ENCODE measurements at regions not wholly inside any gene's neighbourhood (a gene's known extent, or its start where the extent isn't known, plus 50 kb on each side); places are given as distances from the start of the nearest gene placed in this dataset.

DNA sequence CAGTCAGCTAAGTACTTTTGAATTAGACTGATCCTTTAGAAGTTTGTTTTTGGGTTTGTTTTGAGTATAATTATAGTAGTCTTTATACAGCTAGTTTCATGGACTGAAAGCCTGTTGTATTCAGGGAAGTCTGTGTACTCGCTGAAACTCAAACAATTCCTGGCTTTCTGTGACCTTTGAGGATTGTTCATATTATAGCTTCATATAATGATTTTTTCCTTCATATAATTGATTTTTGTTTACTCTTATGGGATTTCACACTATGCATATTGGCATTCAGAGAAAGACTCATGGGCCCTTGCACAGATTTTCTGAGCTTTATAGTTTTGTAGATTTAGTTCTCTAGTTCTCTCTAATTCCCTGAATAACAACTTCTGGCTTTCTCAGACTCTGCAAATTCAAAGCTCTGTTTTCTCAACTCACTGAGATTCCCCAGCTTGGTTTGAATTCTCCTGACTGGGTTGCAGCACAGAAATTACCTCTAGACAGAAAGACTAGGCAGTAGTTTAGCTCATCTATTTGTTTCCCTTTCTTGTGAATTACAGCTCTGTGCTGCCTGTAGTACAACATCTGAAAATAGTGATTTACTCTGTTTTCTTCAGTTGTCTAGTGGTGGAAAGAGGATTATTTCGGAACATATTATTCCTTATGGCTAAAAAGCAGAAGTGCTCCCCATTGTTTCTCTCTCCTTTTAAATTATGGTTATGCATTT, 495.9 kb upstream of the CNTNAP5 start:
- DNase-seq (no peak), FAIRE-seq (no peak)
- Histone ChIP-seq H3K4me3 (ENCODE audit: low read length in 3 of 3) (no peak overlapping the region), H3K36me3 (ENCODE audit: control insufficient read depth in 2 of 3, insufficient read depth in 3 of 3, low read length in 3 of 3) (no peaks in the 10 kb centered on the region), H3K27ac (ENCODE audit: low read depth in 2 of 2, low read length in 2 of 2) (no peak overlapping the region), H3K4me1 (ENCODE audit: control insufficient read depth in 2 of 3, insufficient read depth in 2 of 3, low read depth in 1 of 3, low read length in 3 of 3) (no peaks in the 10 kb centered on the region), H3K9me3 (ENCODE audit: control insufficient read depth in 2 of 3, insufficient read depth in 1 of 3, low read length in 3 of 3) (peaks cover 0 to 2% (median 0%) of the 10 kb centered on the region in 3 donors), H3K9ac (ENCODE audit: low read length in 3 of 3) (no peak overlapping the region), H3K27me3 (ENCODE audit: control insufficient read depth, insufficient read depth, low read length) (no peaks in the 10 kb centered on the region)
- no peak for TF ChIP-seq CTCF (IDR thresholded peaks at IDR 0.05; ENCODE audit: borderline replicate concordance, extremely low read depth, insufficient read depth)
- intact Hi-C loops (cut with DNase I) = no loop called here

- Histone ChIP-seq H3K9ac (ENCODE audit: low read length in 3 of 3) (no peak overlapping the region), H3K4me1 (ENCODE audit: control insufficient read depth in 2 of 3, insufficient read depth in 2 of 3, low read depth in 1 of 3, low read length in 3 of 3) (no peaks in the 10 kb centered on the region), H3K36me3 (ENCODE audit: control insufficient read depth in 2 of 3, insufficient read depth in 3 of 3, low read length in 3 of 3) (no peaks in the 10 kb centered on the region), H3K27ac (ENCODE audit: low read depth in 2 of 2, low read length in 2 of 2) (no peak overlapping the region), H3K27me3 (ENCODE audit: control insufficient read depth, insufficient read depth, low read length) (no peaks in the 10 kb centered on the region), H3K4me3 (ENCODE audit: low read length in 3 of 3) (no peak overlapping the region), H3K9me3 (ENCODE audit: control insufficient read depth in 2 of 3, insufficient read depth in 1 of 3, low read length in 3 of 3) (no peaks in the 10 kb centered on the region)
- FAIRE-seq (no peak), DNase-seq (no peak)
- TF ChIP-seq CTCF (IDR thresholded peaks at IDR 0.05; ENCODE audit: borderline replicate concordance, extremely low read depth, insufficient read depth) = no peak
- intact Hi-C loops (cut with DNase I) = no loop called here
Observed at GRCh38 chr2:123530004-123530403, 495.1 kb upstream of the CNTNAP5 start.

DNA sequence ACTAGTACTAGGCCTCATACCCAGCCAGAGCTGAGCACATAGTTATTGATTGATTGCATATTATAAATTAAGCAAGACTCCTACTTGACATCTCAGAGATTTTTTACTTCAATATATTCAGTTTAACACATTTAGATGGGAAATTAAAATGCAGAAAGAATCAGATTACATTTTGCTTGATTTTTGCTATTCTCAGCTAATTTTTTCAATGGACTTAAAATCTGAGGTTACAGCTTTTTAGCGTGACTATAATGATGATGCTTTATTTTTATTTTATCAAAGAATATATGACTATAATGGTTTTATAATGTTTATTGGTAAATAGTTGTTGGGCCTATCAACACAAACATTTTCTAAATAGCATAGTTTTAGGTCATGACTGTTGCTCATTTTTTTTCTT, 493.0 kb upstream of the CNTNAP5 start:
- Histone ChIP-seq H3K27me3 (ENCODE audit: control insufficient read depth, insufficient read depth, low read length) (no peaks in the 10 kb centered on the region), H3K36me3 (ENCODE audit: control insufficient read depth in 2 of 3, insufficient read depth in 3 of 3, low read length in 3 of 3) (no peaks in the 10 kb centered on the region), H3K27ac (ENCODE audit: low read depth in 2 of 2, low read length in 2 of 2) (no peak overlapping the region), H3K9me3 (ENCODE audit: control insufficient read depth in 2 of 3, insufficient read depth in 1 of 3, low read length in 3 of 3) (peaks cover 0 to 3% (median 0%) of the 10 kb centered on the region in 3 donors), H3K4me3 (ENCODE audit: low read length in 3 of 3) (no peak overlapping the region), H3K4me1 (ENCODE audit: control insufficient read depth in 2 of 3, insufficient read depth in 2 of 3, low read depth in 1 of 3, low read length in 3 of 3) (no peaks in the 10 kb centered on the region), H3K9ac (ENCODE audit: low read length in 3 of 3) (no peak overlapping the region)
- FAIRE-seq (no peak), DNase-seq (no peak)
- intact Hi-C loops (cut with DNase I) = no loop called here
- TF ChIP-seq CTCF (IDR thresholded peaks at IDR 0.05; ENCODE audit: borderline replicate concordance, extremely low read depth, insufficient read depth) = no peak

DNA sequence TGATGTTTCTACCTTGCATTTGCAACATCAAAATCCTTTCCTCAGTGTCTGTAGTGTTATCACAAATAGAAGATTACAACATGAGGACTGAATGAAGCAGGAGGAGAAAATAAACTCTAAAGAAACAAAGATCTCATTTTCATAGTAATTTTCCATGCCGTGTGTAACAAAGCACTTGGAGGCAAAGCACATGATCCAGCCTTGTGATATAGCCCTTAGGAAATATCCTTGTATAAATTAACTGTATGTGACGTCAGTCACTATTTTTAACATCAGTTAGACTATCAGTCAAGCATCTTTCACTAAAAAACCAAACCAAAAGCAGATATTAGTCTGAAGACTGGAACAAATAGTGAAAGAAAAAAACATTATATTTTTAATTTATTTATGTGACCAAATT, 492.1 kb upstream of the CNTNAP5 start:
- Histone ChIP-seq H3K9ac (ENCODE audit: low read length in 3 of 3) (no peak overlapping the region), H3K27me3 (ENCODE audit: control insufficient read depth, insufficient read depth, low read length) (no peaks in the 10 kb centered on the region), H3K27ac (ENCODE audit: low read depth in 2 of 2, low read length in 2 of 2) (no peak overlapping the region), H3K4me3 (ENCODE audit: low read length in 3 of 3) (no peak overlapping the region), H3K4me1 (ENCODE audit: control insufficient read depth in 2 of 3, insufficient read depth in 2 of 3, low read depth in 1 of 3, low read length in 3 of 3) (no peaks in the 10 kb centered on the region), H3K36me3 (ENCODE audit: control insufficient read depth in 2 of 3, insufficient read depth in 3 of 3, low read length in 3 of 3) (no peaks in the 10 kb centered on the region), H3K9me3 (ENCODE audit: control insufficient read depth in 2 of 3, insufficient read depth in 1 of 3, low read length in 3 of 3) (peaks cover 0 to 7% (median 0%) of the 10 kb centered on the region in 3 donors)
- no peak for TF ChIP-seq CTCF (IDR thresholded peaks at IDR 0.05; ENCODE audit: borderline replicate concordance, extremely low read depth, insufficient read depth)
- no peak for FAIRE-seq
- DNase-seq = no peak
- intact Hi-C loops (cut with DNase I) = no loop called here
